Memory B cell (primary cell): ENCODE measurements at regions not wholly inside any gene's neighbourhood (a gene's known extent, or its start where the extent isn't known, plus 50 kb on each side); places are given as distances from the start of the nearest gene placed in this dataset.

Experiments used
- ATAC-seq: fragments of 150-1000 bp; cut with Tn5 transposase; 2 replicates; pipeline ENCODE4 v1.10.0; 2021; ENCODE audit warnings: low read depth, mild to moderate bottlenecking, moderate library complexity
- DNase-seq, 2 donors: peaks; one replicate each; pipeline ENCODE4 v3.0.0; 2022; ENCODE audit warnings: low spot score in 2 of 2
- H3K27ac Mint-ChIP-seq: one replicate; pipeline ENCODE4 v1.8.0; 2022; ENCODE audit warnings: mild to moderate bottlenecking, moderate library complexity, mixed read lengths
- H3K27me3 Mint-ChIP-seq: one replicate; pipeline ENCODE4 v1.8.0; 2022; ENCODE audit warnings: mixed read lengths
- H3K36me3 Mint-ChIP-seq: one replicate; pipeline ENCODE4 v1.8.0; 2022; ENCODE audit warnings: mild to moderate bottlenecking, mixed read lengths
- H3K4me1 Mint-ChIP-seq: one replicate; pipeline ENCODE4 v1.8.0; 2022; ENCODE audit warnings: mixed read lengths
- H3K4me3 Mint-ChIP-seq: one replicate; pipeline ENCODE4 v1.8.0; 2022; ENCODE audit warnings: mild to moderate bottlenecking, moderate library complexity, mixed read lengths
- H3K9me3 Mint-ChIP-seq: one replicate; pipeline ENCODE4 v1.8.0; 2022; ENCODE audit warnings: mixed read lengths

GRCh38 chr5:8396246-8396645 is 527.3 kb downstream of the MTRR start:
- Mint-ChIP-seq H3K4me3 (no peak overlapping the region), H3K9me3 (peaks cover 2% of the 10 kb centered on the region), H3K4me1 (no peaks in the 10 kb centered on the region), H3K36me3 (no peaks in the 10 kb centered on the region), H3K27ac (no peak overlapping the region), H3K27me3 (no peaks in the 10 kb centered on the region)
- ATAC-seq: no peak
- no peak for DNase-seq

GRCh38 chr5:8396756-8397155 is 527.8 kb downstream of the MTRR start:
- Mint-ChIP-seq H3K27ac (no peak overlapping the region), H3K9me3 (peaks cover 2% of the 10 kb centered on the region), H3K4me3 (no peak overlapping the region), H3K27me3 (peaks cover 2% of the 10 kb centered on the region), H3K36me3 (no peaks in the 10 kb centered on the region), H3K4me1 (no peaks in the 10 kb centered on the region)
- DNase-seq (no peak), ATAC-seq (no peak)

GRCh38 chr5:8399471-8399870 is 530.5 kb downstream of the MTRR start:
- ATAC-seq (no peak), DNase-seq (no peak)
- no peaks in the 10 kb centered on the region for H3K36me3 Mint-ChIP-seq
- H3K4me3 Mint-ChIP-seq: no peak overlapping the region
- no peaks in the 10 kb centered on the region for H3K4me1 Mint-ChIP-seq
- peaks cover 2% of the 10 kb centered on the region for H3K9me3 Mint-ChIP-seq
- H3K27ac Mint-ChIP-seq: no peak overlapping the region
- peaks cover 2% of the 10 kb centered on the region for H3K27me3 Mint-ChIP-seq

GRCh38 chr5:8408258-8408657 is 539.3 kb downstream of the MTRR start:
- Mint-ChIP-seq H3K36me3 (no peaks in the 10 kb centered on the region), H3K27ac (no peak overlapping the region), H3K9me3 (no peaks in the 10 kb centered on the region), H3K4me3 (no peak overlapping the region), H3K27me3 (no peaks in the 10 kb centered on the region), H3K4me1 (no peaks in the 10 kb centered on the region)
- ATAC-seq: no peak
- no peak for DNase-seq

- Mint-ChIP-seq H3K27ac (no peak overlapping the region), H3K36me3 (no peaks in the 10 kb centered on the region), H3K9me3 (no peaks in the 10 kb centered on the region), H3K4me3 (no peak overlapping the region), H3K27me3 (no peaks in the 10 kb centered on the region), H3K4me1 (no peaks in the 10 kb centered on the region)
- ATAC-seq (no peak), DNase-seq (no peak)
These were observed 541.7 kb downstream of the MTRR start for GRCh38 chr5:8410618-8411017.

GRCh38 chr5:8413975-8414374 is 545.0 kb downstream of the MTRR start:
- H3K4me3 Mint-ChIP-seq: no peak overlapping the region
- ATAC-seq (no peak), DNase-seq (no peak)
- no peaks in the 10 kb centered on the region for H3K4me1 Mint-ChIP-seq
- no peak overlapping the region for H3K27ac Mint-ChIP-seq
- peaks cover 2% of the 10 kb centered on the region for H3K27me3 Mint-ChIP-seq
- H3K9me3 Mint-ChIP-seq: peaks cover 1% of the 10 kb centered on the region
- H3K36me3 Mint-ChIP-seq: no peaks in the 10 kb centered on the region

- H3K4me1 Mint-ChIP-seq: no peaks in the 10 kb centered on the region
- peaks cover 2% of the 10 kb centered on the region for H3K27me3 Mint-ChIP-seq
- peaks cover 1% of the 10 kb centered on the region for H3K9me3 Mint-ChIP-seq
- no peak for DNase-seq
- H3K36me3 Mint-ChIP-seq: no peaks in the 10 kb centered on the region
- no peak for ATAC-seq
- no peak overlapping the region for H3K27ac Mint-ChIP-seq
- H3K4me3 Mint-ChIP-seq: no peak overlapping the region
These were observed 548.5 kb downstream of the MTRR start for GRCh38 chr5:8417316-8418048.

GRCh38 chr5:8418049-8418426 is 549.1 kb downstream of the MTRR start:
- H3K4me3 Mint-ChIP-seq: no peak overlapping the region
- H3K36me3 Mint-ChIP-seq: no peaks in the 10 kb centered on the region
- no peak overlapping the region for H3K27ac Mint-ChIP-seq
- peaks cover 2% of the 10 kb centered on the region for H3K27me3 Mint-ChIP-seq
- no peaks in the 10 kb centered on the region for H3K4me1 Mint-ChIP-seq
- peaks cover 1% of the 10 kb centered on the region for H3K9me3 Mint-ChIP-seq
- ATAC-seq (no peak), DNase-seq (no peak)

GRCh38 chr5:8429778-8430758 is 561.1 kb downstream of the MTRR start:
- H3K27me3 Mint-ChIP-seq: no peaks in the 10 kb centered on the region
- peaks cover 6% of the 10 kb centered on the region for H3K9me3 Mint-ChIP-seq
- no peak overlapping the region for H3K4me3 Mint-ChIP-seq
- H3K27ac Mint-ChIP-seq: no peak overlapping the region
- DNase-seq (no peak), ATAC-seq (no peak)
- no peaks in the 10 kb centered on the region for H3K4me1 Mint-ChIP-seq
- no peaks in the 10 kb centered on the region for H3K36me3 Mint-ChIP-seq

GRCh38 chr5:8434501-8434900 is 565.6 kb downstream of the MTRR start:
- no peaks in the 10 kb centered on the region for H3K4me1 Mint-ChIP-seq

GRCh38 chr5:8436924-8437323 is 568.0 kb downstream of the MTRR start:
- H3K4me1 Mint-ChIP-seq: no peaks in the 10 kb centered on the region
- H3K27me3 Mint-ChIP-seq: no peaks in the 10 kb centered on the region
- ATAC-seq (no peak), DNase-seq (no peak)
- no peaks in the 10 kb centered on the region for H3K9me3 Mint-ChIP-seq
- H3K27ac Mint-ChIP-seq: no peak overlapping the region
- H3K36me3 Mint-ChIP-seq: peaks cover 2% of the 10 kb centered on the region
- no peak overlapping the region for H3K4me3 Mint-ChIP-seq

More at GRCh38 chr5:8434501-8434900, 565.6 kb downstream of the MTRR start:
- no peak for DNase-seq
- Mint-ChIP-seq H3K9me3 (no peaks in the 10 kb centered on the region), H3K4me3 (no peak overlapping the region), H3K27me3 (no peaks in the 10 kb centered on the region), H3K27ac (no peak overlapping the region), H3K36me3 (peaks cover 2% of the 10 kb centered on the region)
- ATAC-seq: no peak

GRCh38 chr5:8445139-8445538 is 576.2 kb downstream of the MTRR start:
- Mint-ChIP-seq H3K4me3 (no peak overlapping the region), H3K27ac (no peak overlapping the region), H3K9me3 (no peaks in the 10 kb centered on the region), H3K4me1 (no peaks in the 10 kb centered on the region), H3K36me3 (no peaks in the 10 kb centered on the region), H3K27me3 (no peaks in the 10 kb centered on the region)
- DNase-seq (no peak), ATAC-seq (no peak)

GRCh38 chr5:8446179-8446578 is 577.2 kb downstream of the MTRR start:
- no peaks in the 10 kb centered on the region for H3K27me3 Mint-ChIP-seq
- H3K4me1 Mint-ChIP-seq: no peaks in the 10 kb centered on the region
- DNase-seq (no peak), ATAC-seq (no peak)
- H3K36me3 Mint-ChIP-seq: no peaks in the 10 kb centered on the region
- H3K4me3 Mint-ChIP-seq: no peak overlapping the region
- no peaks in the 10 kb centered on the region for H3K9me3 Mint-ChIP-seq
- H3K27ac Mint-ChIP-seq: no peak overlapping the region

GRCh38 chr5:8456846-8457186 is 587.9 kb downstream of the MTRR start:
- H3K27me3 Mint-ChIP-seq: no peaks in the 10 kb centered on the region
- peaks cover 6% of the 10 kb centered on the region for H3K4me1 Mint-ChIP-seq
- peak overlapping the region; percentile 82 for H3K4me3 Mint-ChIP-seq
- ATAC-seq (no peak), DNase-seq (no peak)
- no peaks in the 10 kb centered on the region for H3K9me3 Mint-ChIP-seq
- peak overlapping the region; percentile 17 for H3K27ac Mint-ChIP-seq
- no peaks in the 10 kb centered on the region for H3K36me3 Mint-ChIP-seq
